ENCODE measurements at regions not wholly inside any gene's neighbourhood (a gene's known extent, or its start where the extent isn't known, plus 50 kb on each side); places are given as distances from the start of the nearest gene placed in this dataset.

- no peak for DNase-seq (ENCODE audit: low read depth)
Observed at GRCh38 chr9:2453106-2453505, 168.5 kb upstream of the VLDLR start.

GRCh38 chr9:2453701-2454100, 167.9 kb upstream of the VLDLR start:
- DNase-seq (ENCODE audit: low read depth): no peak

GRCh38 chr9:2459756-2460155, 161.8 kb upstream of the VLDLR start:
- DNase-seq (ENCODE audit: low read depth): no peak

GRCh38 chr9:2461892-2462291, 159.7 kb upstream of the VLDLR start:
- no peak for DNase-seq (ENCODE audit: low read depth)

- no peak for DNase-seq (ENCODE audit: low read depth)
Observed at GRCh38 chr9:2464624-2465023, 157.0 kb upstream of the VLDLR start.

GRCh38 chr9:2465516-2465915, 156.1 kb upstream of the VLDLR start:
- no peak for DNase-seq (ENCODE audit: low read depth)

- DNase-seq (ENCODE audit: low read depth): no peak
Observed at GRCh38 chr9:2465921-2466460, 155.6 kb upstream of the VLDLR start.

GRCh38 chr9:2466703-2467102, 154.9 kb upstream of the VLDLR start:
- DNase-seq (ENCODE audit: low read depth): no peak

- DNase-seq (ENCODE audit: low read depth): no peak
Observed at GRCh38 chr9:2469681-2470221, 151.8 kb upstream of the VLDLR start.

- DNase-seq (ENCODE audit: low read depth): no peak
Observed at GRCh38 chr9:2473681-2474080, 147.9 kb upstream of the VLDLR start.

- no peak for DNase-seq (ENCODE audit: low read depth)
Observed at GRCh38 chr9:2477755-2478154, 143.8 kb upstream of the VLDLR start.

- no peak for DNase-seq (ENCODE audit: low read depth)
Observed at GRCh38 chr9:2478421-2478820, 143.2 kb upstream of the VLDLR start.

- no peak for DNase-seq (ENCODE audit: low read depth)
Observed at GRCh38 chr9:2479056-2479565, 142.5 kb upstream of the VLDLR start.

GRCh38 chr9:2480255-2480837, 141.2 kb upstream of the VLDLR start:
- no peak for DNase-seq (ENCODE audit: low read depth)

- no peak for DNase-seq (ENCODE audit: low read depth)
Observed at GRCh38 chr9:2481216-2481615, 140.4 kb upstream of the VLDLR start.

GRCh38 chr9:2486988-2487387, 134.6 kb upstream of the VLDLR start:
- no peak for DNase-seq (ENCODE audit: low read depth)

- peak; percentile 11 for DNase-seq (ENCODE audit: low read depth)
Observed at GRCh38 chr9:2489838-2490314, 131.7 kb upstream of the VLDLR start.

GRCh38 chr9:2492161-2492560, 129.4 kb upstream of the VLDLR start:
- no peak for DNase-seq (ENCODE audit: low read depth)

GRCh38 chr9:2493109-2493508, 128.5 kb upstream of the VLDLR start:
- no peak for DNase-seq (ENCODE audit: low read depth)

- DNase-seq (ENCODE audit: low read depth): no peak
Observed at GRCh38 chr9:2493529-2493928, 128.1 kb upstream of the VLDLR start.

GRCh38 chr9:2494562-2494961, 127.0 kb upstream of the VLDLR start:
- DNase-seq (ENCODE audit: low read depth): peak; percentile 19

GRCh38 chr9:2495221-2496005, 126.2 kb upstream of the VLDLR start:
- no peak for DNase-seq (ENCODE audit: low read depth)

GRCh38 chr9:2496169-2496568, 125.4 kb upstream of the VLDLR start:
- DNase-seq (ENCODE audit: low read depth): no peak
